HG03575 (cell line): ENCODE measurements at regions not wholly inside any gene's neighbourhood (a gene's known extent, or its start where the extent isn't known, plus 50 kb on each side); places are given as distances from the start of the nearest gene placed in this dataset.
"Not testable (repeated sequence)": the region's sequence is repeated elsewhere in the genome, so short reads cannot be mapped to it uniquely, and the experiment has no call there.

ENCODE experiments used
- ATAC-seq: cut with Tn5 transposase; IDR thresholded peaks from one replicate; pipeline ENCODE4 v1.9.1; 2021; ENCODE audit not compliant: unreplicated experiment, insufficient number of reproducible peaks, low FRiP score; ENCODE audit errors: extremely low read depth

DNA sequence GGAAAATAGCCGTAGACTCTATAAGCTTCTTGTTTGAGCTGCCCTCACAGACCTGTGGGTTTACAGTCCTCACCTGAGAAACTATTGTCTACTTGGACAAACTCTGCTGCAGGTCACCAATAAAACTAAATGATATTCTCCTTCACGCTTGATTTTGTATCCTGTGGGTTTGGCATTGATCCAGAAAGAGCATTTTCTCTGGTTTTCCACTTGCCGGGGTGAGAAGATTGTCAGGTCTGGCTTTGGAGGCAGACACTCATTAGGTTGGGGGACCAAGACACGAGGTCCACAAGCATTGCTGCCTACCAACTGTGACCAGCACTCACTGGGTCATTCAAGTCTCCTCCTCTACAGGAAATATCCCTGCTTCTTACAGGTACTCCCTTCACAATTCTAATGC, 68.5 kb downstream of the CDC14C start:
- no peak for ATAC-seq

DNA sequence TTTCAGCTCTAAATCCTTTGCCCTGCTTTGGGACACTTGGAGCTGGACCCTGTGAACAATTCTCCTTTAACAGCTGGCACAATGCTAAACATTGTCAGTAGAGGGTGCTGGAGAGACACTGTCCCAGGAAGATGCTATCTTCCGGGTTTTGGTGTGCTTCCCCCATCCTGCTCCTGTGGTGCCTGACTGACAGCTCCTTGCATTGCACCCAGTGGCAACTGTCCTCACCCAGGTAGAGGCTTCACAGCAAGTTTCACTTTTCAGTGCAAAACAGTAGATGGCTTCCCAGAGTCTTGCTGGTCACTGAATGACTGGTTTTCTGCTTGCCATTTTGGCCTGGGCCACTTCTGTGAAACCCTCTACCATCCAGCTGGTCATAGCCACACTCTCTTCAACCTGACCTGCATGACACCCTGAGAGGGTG, 77.3 kb downstream of the CDC14C start:
- no peak for ATAC-seq

DNA sequence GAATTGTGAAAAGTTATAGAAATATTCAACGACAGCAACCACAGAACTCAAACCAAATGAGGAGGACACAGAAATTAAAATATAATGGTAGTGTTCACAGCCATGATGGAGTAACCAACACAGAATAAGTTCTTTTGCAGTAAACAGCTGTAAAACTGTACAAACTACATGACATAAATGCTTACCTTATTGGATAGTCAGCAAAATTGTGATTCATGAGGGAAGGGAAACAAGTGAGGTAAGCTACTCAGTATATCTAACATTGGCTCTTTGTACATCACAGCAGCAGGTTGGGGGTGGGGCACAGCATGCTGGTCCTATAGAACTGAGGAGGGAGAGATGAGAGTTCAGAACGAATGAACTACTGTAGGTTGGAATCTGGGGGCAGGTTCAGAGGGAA, 86.4 kb downstream of the CDC14C start:
- no peak for ATAC-seq

DNA sequence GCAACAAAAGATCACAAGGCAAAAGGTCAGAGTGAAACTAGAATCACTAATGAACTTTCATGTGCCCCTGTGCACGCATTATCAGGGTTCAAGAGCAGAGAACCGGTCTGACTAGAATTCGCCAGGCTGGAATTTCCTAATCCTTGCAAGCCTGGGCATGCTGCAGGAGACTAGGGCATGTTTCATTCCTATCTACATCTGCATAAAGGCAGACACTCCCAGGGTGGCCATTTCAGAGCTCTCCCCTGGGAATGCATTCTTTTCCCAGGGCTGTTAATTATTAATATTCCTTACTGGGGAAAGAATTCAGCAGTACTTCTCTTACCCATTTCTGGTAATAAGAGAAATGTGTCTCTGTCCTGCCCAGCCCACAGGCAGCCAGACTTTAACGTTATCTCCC, 90.5 kb downstream of the CDC14C start:
- no peak for ATAC-seq

DNA sequence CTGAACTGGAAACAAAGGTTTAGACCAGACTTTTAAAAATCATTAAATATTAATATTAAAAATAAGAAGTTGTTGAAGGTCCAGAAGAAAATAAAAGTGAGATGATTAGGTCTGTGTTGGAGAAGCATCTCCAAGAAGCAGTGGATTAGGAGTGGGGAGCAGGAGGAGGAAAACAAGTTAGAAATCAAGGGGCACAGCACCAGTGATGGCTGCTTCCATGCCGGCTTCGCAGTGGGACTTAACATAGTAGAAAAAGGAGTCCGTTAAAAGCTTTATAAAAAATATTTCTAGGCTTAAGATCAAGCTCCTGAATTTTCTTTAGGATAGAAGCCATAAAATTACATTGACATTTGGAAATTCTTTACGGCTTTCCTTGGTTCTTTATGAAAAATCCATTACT, 95.8 kb downstream of the CDC14C start:
- no peak for ATAC-seq

DNA sequence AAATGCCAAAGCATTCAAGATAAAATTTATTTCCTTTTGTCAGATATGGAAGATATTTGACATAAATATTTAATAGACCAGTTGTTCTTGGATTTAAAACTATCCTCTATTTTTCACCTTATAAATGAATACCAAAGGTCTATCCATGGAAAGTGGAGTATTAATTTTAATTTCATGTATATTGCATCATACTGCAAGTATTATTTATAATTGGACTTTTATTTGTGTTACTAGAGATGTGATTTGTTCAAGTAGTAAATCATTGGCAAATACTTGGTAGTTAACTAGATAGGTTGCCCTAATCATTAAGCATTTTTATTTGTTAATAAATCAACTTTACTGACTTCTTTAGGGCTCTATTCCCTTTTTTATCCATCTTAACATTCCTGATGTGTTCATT, 98.1 kb downstream of the CDC14C start:
- no peak for ATAC-seq

DNA sequence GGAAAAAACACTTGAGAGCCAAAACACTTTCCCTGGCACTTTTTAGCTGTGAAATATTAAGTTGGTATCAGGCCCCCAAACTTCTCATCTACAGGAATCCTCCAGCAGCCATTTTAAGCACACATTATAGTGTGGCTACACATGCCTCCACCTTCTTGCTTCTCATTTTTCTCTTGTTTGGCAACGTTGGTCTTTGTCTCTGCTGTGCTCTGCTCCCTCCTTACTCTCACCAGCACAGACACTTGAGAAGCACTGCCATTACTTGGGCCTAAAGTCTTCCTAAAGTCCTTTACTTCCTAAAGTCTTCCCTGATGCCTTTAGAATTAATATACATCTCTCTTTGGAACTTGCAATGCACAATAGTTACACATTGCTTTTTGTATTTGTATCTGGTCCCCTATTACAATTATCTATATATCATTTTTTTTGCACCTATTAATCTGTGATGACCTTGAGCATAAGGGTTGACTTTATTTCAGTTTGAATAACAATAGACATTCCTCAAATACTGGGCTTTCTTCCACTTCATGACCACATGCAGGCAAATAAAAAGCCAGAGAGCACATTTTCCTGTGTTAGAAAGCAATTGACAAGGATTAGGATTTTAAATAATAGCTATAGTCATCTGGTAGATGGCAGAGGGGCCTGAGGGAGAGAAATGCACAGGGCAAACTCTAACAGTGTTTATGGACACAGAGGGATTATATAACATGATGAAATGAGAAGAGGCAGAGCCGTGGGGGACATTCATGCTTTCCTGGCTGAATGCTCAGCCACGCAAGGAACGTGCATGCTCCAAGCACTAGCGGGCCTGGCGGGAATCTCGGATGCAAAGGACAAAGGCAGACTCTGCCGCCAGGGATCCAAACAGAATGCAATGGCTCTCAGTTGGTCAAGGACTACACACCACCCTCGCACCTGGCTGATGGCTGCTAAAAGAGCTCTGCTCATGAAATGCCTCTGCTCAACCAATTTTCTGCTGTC, 99.3 kb downstream of the CDC14C start:
- no peak for ATAC-seq

DNA sequence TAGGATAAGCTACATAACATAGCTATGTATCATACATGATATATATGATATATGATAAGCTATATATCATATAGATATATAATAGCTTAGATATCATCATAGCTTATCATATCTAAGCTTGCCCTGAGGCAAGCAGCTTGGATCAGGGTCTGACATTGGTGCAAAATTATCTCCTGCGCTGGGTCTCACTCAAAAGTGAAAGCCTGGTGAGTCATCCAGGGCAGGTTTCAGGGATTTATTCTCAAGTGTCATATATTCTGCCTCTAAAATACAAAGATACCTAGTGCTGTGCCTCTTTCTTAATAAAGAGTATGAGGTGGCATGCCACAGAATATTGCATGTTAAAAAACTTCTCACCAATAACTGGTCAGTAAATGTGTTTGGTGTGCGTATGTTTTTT, 105.9 kb downstream of the CDC14C start:
- no peak for ATAC-seq

DNA sequence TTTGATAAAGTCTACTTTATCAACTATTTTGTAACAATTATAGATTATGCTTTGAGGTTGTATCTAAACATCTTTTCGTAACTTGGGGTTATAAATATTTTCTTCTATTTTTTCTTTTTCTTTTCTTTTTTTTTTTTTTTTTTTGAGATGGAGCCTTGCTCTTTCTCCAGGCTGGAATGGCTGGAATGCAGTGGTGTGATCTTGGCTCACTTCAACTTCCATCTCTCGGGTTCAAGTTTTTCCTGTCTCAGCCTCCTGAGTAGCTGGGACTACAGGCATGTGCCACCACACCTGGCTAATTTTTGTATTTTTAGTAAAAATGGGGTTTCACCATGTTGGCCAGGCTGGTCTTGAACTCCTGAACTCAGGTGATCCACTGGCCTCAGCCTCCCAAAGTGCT, 108.8 kb downstream of the CDC14C start:
- ATAC-seq: not testable (repeated sequence)

DNA sequence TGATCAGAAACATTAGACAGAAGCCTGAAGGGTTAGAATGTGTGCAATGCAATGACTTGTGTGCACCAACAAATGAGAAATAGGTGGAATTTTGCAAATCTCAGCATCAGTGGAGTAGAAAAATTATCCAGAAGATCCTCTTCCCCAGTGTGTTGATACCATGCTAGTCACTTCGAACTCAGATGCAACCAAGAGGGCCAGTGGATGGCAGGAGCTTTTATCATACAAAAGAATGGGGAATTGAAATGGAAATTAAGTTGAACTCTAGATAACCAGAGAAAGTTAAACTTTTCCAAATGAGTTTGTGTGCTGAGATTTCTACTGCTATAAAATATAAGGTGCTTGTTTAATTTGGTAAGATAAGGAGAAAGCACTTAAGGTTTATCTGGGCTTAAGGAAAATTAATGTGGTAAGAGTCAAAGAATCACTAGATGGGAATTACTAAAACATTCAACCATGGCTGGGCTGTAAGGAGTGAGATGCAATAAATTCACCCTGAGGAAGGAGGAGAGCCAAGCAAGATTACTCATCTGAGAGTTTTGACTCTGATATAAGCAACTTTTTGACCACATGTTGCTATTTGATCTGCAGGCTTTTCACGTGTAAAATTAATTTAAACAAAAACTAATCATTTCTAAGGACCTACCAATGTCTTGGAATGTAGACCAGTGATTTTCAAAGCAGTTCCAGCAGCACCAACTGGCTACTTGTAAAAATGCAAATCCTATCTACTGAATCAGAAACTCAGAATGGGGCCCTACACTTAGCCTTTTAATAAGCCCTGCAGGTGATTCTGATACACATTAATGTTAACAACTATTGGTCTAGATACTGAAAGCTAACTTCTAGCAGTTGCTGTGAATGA, 113.2 kb downstream of the CDC14C start:
- ATAC-seq: no peak

DNA sequence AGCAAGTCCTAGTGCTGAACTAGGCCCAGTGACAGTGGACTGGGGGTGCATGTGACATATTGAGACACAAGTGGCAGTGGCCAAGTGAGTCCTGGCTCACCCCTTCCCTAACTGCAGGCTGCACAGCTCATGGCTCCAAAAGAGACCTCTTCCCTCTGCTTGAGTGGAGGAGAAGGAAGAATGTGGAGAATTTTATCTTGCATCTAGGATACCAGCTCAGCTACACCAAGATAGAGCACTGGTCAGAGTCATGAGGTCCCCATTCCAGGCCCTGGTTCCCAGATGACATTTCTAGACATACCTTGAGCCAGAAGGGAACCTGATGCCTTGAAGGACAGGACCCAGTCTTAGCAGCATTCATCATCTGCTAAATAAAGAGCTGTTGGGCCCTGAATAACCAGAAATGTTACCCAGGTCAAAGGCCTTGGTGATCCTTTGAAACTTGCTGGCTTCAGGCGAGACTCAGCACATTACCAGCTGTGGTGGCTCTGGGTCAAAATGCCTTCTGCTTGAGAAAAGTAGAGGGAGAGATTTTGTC, 114.5 kb downstream of the CDC14C start:
- ATAC-seq: no peak

DNA sequence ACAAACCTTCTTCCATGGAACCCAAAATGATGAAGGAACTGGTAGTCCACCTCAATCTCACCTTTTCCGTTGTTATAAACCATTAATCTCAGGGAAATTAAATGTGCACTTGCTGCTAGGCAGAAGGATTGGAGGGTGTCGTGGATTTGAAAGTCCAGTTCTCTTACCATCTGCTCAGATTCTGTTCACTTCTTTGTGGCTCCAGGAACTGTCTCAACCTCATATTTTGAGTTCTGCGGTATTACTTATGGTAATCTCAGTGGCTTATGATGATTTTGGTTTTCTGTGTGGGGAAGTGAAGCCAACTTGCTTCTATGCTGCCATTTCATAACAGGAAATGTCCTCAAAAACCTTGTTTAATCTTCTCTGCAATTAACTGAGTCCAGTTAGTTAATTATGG, 136.4 kb downstream of the CDC14C start:
- ATAC-seq: no peak

DNA sequence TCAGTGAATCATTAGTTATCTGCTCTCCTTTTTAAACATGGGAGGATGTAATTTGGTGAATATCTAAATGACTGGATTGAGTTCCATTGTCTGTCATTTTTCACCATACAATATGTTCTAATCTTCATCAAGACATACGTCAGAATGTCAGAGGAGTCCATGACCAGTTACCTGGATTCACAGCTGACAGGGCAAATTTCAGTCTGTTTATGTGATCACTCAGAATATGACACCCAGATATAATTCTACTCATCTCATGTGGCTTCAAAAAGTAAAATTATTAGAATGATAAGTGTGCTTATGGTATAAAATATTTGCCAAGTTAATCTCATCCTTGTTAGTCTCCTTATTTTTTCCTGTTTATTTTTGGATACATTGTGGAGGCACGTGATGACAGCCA, 150.2 kb downstream of the CDC14C start:
- no peak for ATAC-seq

DNA sequence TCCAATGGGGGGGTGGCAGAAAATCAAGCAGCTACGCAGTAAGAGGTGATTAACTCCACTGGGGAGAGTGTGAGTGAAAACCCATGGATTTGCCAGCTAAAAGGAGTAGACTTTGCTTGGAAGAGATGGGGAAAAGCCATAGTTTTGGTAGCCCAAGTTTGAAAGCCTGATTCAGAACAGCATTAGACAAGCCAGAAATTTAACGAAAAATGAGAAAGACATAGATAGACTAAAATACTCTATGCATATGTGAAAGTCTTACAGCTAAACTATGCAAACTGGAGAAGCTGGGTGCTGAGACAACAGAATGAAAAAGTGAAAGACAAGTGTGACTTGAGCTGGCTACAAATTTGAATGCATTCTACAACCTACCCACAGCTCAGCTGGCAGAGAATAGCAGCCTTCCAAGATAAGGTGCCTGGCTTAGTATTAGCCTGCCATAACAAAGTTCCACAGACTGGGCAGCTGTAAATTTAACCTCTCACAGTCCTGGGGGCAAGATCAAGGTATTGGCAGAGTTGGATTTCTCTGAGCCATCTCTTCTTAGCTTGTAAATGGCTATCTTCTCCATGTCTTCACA, 156.6 kb downstream of the CDC14C start:
- ATAC-seq: no peak

DNA sequence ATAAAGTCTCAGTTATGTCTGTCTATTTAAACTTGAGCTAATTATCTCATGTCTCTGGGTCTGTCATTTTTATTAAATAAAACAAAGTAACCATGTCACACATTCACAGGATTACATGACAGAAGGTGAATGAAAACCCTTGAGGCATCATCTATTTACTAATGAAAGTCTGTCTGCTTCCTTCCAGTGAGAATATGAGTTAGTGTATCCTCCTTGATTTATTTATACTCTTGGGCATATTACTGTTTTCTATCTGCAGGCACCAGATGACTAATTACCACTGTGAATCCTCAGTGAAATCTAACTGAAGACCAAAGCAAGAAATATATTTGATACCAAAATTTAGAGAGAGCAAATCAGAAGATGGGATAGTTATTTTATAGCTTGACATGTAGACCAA, 163.7 kb downstream of the CDC14C start:
- ATAC-seq: no peak

DNA sequence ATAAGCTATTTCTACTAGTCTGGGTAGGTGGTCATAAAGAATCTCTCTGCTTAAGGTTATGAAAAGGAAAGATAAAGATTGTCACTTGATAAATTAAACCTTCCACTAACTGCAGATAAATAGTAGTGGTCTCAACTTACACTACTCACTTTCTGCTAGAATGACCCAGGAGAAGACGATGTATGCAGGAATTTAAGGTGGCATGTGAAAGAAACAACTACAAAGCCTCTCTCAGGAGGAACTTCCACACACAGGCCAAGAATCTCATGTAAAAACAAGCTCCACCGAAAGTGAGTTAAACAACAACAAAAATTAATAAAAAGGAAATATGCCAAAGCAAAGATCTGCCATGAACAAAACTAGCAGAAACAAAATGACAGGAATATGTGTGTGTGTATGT, 165.4 kb downstream of the CDC14C start:
- no peak for ATAC-seq

DNA sequence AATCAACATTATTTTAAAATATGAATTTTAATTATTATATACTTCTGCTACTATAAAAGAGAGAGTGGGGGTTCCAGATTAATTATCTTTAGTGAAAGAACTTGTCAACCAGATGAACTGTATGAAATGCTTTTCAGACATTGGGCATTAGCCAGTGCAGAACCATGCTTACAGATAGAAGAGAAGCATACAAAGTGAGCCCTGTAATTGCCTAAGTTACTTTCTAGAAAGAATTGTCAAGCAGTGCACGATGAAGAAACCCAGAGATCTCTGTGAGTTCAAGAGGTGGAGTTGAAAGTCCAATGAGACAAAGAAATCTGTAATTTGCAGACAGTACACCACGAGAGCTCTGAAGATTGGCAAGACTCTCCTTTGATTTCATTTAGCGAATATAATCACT, 166.7 kb downstream of the CDC14C start:
- no peak for ATAC-seq

DNA sequence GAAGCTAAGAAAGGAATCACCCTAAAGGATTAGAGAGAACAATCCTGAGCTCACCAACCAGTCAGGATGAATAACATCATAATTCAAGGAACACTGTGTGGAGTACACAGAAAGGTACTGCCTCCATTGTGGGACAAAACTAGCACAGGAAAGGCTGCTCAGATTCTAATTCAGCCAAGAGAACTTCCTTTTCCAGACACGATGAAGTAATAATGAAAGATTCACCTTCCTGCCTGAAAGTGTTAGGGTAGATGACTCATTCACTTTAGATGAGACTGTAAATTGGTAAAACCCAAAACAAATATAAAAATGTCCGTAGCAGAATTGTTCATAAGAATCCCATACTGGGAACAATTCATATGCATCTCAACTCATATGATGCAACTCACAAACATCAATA, 167.2 kb downstream of the CDC14C start:
- no peak for ATAC-seq

DNA sequence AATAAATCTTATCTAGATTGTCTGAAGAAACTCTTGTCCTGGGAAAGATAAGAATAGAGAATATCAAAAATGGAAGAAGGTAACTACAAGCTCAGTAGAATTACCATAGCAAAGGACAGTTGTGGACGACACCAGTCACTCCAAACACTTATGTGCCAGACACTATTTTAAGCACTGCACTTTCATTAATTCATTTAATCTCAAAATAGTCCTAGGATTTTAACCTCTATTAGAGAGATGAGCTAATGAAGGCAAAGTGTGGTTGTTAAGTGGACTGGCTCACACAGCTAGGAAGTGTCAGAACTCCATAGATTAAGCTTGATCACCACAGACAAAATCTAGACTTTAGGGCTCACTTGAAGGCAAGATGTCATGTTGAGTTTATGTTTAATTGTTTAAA, 168.9 kb downstream of the CDC14C start:
- ATAC-seq: no peak
